ENCODE measurements at regions not wholly inside any gene's neighbourhood (a gene's known extent, or its start where the extent isn't known, plus 50 kb on each side); places are given as distances from the start of the nearest gene placed in this dataset.

DNA sequence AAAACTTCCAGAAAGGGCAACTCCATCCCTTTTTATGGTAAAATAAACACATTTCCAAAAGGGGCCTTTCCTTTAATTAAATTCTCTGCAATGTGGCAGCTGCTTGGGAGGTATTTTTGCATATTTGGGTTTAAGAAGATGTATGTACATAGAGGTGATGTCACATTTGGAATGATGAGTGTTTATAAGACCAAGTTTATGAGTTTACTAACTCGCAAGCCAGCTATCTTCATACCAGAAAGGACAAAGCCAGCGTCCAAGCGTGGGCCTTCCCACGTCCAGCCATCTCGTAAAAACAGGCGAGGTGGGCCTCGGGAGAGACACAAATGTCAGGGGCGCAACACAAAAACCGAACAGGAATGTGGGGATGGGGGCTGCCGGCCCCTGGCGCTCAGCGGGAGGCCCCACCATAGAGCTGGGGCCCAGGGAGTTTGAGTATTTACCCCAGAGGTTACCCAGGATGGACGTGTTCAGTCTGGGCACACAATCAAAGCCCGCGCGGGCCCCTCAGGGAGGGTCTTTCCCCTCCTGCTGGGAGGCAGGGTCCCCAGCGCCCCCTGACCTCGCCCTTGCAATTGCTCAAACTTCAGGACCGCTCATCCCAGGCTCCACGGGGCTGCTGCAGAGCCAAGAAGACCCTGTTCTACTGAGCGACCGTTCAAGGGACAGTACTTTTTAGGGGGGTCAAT, 137.3 kb downstream of the TWIST2 start:
- no peak for DNase-seq

DNA sequence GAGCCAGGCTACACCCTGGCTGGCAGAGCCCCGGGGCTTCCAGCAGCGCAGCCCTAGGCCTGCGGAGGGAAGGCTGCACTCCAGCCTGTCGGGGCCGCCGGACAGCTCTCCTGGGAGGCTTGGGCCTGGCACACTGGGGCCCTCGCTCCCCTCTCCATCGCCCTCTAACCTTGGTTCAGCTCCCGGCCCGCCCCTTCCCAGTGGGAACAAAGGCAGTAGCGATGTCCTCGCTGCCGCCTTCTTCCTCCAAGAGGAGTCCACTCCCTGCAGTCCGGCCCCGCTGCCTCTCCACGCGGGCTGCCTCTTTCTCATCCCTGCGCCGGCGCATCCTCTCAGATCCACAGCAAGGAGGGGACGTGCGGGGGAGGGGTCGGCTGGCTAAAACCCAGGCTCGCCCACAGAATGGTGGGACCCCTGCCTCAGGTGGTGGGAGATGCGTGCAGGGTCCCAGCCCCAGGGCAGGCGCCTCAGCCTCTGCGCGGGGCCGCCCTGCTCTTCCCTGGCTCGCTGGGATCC, 138.1 kb downstream of the TWIST2 start:
- DNase-seq = no peak

DNA sequence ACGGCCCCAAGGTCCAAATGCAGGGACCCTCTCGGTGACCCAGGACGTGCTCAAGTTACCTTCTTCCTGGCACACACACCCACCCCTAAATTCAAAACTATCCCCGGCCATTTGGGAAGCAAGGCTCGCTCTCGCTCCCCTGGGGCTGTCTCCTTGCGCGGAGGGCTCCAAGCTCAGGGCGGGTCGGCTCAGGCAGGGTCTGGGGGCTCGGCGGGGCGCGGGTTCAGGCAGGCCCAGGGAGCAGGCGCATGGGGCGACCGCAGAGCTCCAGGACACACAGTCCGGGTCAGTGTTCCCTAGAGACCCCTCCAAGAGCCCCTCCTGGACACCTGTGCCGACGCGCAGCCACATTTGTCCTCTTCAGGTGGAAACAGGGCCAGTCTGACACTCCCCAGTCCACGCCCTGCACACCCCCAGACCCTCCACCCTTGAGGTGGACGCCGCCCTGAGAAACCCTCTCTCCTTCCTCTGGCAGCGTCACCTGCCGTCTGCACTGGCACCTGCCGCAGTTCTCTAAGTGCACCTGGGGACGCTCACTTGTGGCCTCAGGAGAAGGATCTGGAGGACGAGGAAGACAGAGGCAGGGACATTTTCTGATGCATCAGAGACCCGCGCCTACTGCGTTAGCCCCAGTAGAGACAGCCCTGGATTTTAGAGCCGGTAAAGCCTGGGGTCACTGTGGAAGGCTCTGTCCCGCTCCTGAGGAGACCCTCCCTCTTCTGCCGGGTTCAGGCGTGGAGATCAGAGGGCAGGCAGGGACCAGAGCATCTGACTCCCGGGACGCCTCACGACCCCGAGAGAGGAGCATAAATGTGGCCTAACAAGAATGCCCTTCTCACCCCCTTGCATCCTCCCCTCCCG, 138.8 kb downstream of the TWIST2 start:
- DNase-seq = no peak

- no peak for DNase-seq
Observed at GRCh38 chr2:238987352-238987981, 139.6 kb downstream of the TWIST2 start.

DNA sequence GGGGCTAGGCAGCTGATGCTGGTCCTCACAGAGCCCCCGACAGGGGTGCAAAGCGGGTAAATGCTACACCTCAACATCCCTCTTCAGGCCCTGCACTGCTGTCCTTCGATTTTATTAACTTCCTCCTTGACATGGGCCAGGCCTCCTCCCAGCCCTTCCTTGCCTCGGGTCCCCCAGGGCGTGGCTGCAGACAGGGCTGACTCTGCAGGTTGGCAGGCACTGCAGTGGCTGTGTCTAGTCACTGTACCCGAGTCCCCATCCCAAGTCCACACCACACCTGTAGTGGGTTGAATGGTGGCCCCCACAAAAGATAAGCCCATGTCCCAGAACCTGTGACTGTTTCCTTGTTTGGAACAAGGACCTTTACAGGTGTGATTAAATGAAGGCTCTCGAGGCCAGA, 140.2 kb downstream of the TWIST2 start:
- no peak for DNase-seq

- DNase-seq = no peak
Observed at GRCh38 chr2:238988752-238989151, 140.9 kb downstream of the TWIST2 start.

DNA sequence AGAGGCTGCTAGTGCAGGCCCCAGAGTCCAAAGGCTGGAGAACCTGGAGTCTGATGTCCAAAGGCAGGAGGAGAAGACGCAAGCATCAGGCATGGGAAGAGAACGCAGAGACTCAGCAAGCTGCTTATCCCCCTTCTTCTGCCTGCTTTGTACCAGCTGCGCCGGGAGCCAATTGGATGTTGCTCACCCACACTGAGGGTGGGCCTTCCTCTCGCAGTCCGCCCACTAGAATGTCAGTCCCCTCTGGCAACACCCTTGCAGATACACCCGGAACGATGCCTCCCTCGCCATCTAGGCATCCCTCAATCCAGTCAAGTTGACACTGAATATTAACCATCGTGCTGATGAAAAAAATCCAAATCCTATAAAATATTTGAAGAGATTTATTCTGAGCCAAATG, 141.6 kb downstream of the TWIST2 start:
- DNase-seq = no peak

DNA sequence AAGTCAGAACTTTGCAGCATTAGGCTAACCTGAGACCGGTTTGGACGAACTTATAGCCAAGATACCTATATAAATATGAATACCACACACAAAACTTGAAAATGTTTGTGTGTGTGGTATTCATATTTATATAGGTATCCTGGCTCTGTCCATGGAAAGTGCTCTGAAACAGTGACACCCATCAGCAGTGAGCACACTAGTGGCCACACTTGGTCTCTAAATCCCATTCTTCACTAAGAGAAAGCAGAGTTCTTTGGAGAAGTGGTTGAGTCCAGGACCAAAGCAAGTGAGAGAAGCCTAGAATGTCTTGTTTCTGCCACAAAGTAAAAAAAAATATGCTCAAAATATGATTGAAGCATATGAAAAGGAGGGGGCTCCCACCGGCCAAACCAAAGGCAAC, 146.5 kb downstream of the TWIST2 start:
- no peak for DNase-seq

DNA sequence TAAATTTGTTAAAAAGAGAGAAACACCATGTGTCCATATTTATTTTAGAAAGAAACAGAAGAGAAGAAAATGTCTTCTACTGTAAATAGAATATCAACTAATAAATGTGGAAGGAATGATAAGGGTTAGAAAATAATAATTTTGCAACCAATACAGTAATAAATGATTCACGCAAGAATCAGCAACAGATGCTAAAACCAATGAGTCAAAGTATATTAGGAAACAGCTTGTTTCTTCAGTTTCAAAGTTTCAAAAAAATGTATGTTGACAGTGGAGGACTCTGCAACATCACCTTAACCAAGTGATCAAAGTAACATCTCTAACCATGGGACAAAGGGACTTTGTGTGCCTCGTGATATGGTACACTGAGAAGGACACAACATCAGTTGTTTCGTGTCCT, 147.0 kb downstream of the TWIST2 start:
- DNase-seq = no peak

- no peak for DNase-seq
Observed at GRCh38 chr2:238995634-238996033, 147.7 kb downstream of the TWIST2 start.

- no peak for DNase-seq
Observed at GRCh38 chr2:238996331-238997136, 148.6 kb downstream of the TWIST2 start.

DNA sequence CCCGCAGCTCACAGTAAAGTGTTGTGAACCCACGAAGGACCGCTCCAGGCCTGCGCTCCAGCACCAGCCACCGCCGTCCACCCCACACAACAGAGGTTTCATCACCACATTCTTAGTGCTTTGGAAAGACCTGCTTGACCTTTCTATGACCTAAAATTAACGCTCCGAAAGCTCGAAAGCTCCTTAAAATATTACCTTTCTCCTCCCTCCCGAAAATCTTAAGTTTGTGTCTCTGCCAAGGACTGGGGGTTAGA, 149.2 kb downstream of the TWIST2 start:
- DNase-seq = no peak

DNA sequence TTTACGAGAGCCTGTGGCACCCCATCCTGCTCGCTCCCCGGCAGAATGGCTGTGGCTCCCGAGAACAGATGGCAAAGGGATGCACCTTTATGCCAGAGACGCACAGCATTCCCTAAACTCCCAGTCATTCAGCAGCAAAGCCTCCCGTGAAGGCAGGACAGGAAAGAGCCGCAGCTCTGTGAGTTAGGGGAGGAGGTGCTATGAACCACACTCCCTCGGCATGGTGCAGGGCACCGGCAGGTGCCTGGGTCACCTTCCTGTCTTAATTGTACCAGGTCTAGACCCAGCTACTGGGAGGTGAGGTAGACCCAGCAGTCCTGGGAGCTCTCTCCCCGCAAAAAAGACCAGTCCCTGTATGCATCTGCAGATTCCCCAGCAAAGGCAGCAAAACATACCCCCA, 149.8 kb downstream of the TWIST2 start:
- DNase-seq = no peak
